ENCODE measurements at regions not wholly inside any gene's neighbourhood (a gene's known extent, or its start where the extent isn't known, plus 50 kb on each side); places are given as distances from the start of the nearest gene placed in this dataset.

- CTCF ChIA-PET, result no interaction called here
- Histone ChIP-seq H2AFZ (ENCODE audit: low read length) (no peak overlapping the region), H3K9me3 (ENCODE audit: low read length) (no peaks in the 10 kb centered on the region), H3K27ac (ENCODE audit: low read length) (no peak overlapping the region), H3K27me3 (ENCODE audit: low read length) (peaks cover 18% of the 10 kb centered on the region; the same call in 1 of the 2 replicates), H3K79me2 (ENCODE audit: low read length) (no peaks in the 10 kb centered on the region), H3K36me3 (ENCODE audit: low read depth, low read length) (no peaks in the 10 kb centered on the region), H3K9me2 (replicated peaks; ENCODE audit: low read length) (no peaks in the 10 kb centered on the region), H4K20me1 (ENCODE audit: low read length) (no peaks in the 10 kb centered on the region), H3K4me1 (ENCODE audit: insufficient read depth, low read length) (no peaks in the 10 kb centered on the region), H3K4me3 (ENCODE audit: low read length) (no peak overlapping the region), H3K9ac (ENCODE audit: low read length) (no peak overlapping the region), H3F3A (ENCODE audit: low read length, unreplicated experiment) (no peaks in the 10 kb centered on the region), H3K4me2 (ENCODE audit: low read length) (no peak overlapping the region)
- POLR2A ChIA-PET (ENCODE audit: unreplicated experiment), result no interaction called here
- TF ChIP-seq EZH2phosphoT487 (IDR thresholded peaks at IDR 0.05; ENCODE audit: borderline replicate concordance, low read length), result no peak
- no peak for TF ChIP-seq EZH2 (IDR thresholded peaks at IDR 0.05; ENCODE audit: low read length, unreplicated experiment)
- no peak for TF ChIP-seq CTCF (conservative IDR thresholded peaks at IDR 0.05; ENCODE audit: low read depth, low read length)
- BruUV-seq (replicated peaks), result no TSS peak
- no peak for DNase-seq
- ATAC-seq, result no peak
- intact Hi-C loops (cut with micrococcal nuclease), result no loop called here
Observed at GRCh38 chr5:102130386-102130785, 165.7 kb downstream of the SLCO4C1 start.

GRCh38 chr5:102119252-102119651 lies 176.8 kb downstream of the SLCO4C1 start:
- Histone ChIP-seq H3K4me2 (ENCODE audit: low read length) (no peak overlapping the region), H3F3A (ENCODE audit: low read length, unreplicated experiment) (no peaks in the 10 kb centered on the region), H3K4me1 (ENCODE audit: insufficient read depth, low read length) (no peaks in the 10 kb centered on the region), H3K9me3 (ENCODE audit: low read length) (no peaks in the 10 kb centered on the region), H3K9ac (ENCODE audit: low read length) (no peak overlapping the region), H3K27me3 (ENCODE audit: low read length) (peaks cover 24% of the 10 kb centered on the region; the same call in 1 of the 2 replicates), H4K20me1 (ENCODE audit: low read length) (no peaks in the 10 kb centered on the region), H3K9me2 (replicated peaks; ENCODE audit: low read length) (no peaks in the 10 kb centered on the region), H3K36me3 (ENCODE audit: low read depth, low read length) (no peaks in the 10 kb centered on the region), H2AFZ (ENCODE audit: low read length) (no peak overlapping the region), H3K4me3 (ENCODE audit: low read length) (no peak overlapping the region), H3K27ac (ENCODE audit: low read length) (no peak overlapping the region), H3K79me2 (ENCODE audit: low read length) (no peaks in the 10 kb centered on the region)
- no peak for DNase-seq
- POLR2A ChIA-PET (ENCODE audit: unreplicated experiment), result no interaction called here
- BruUV-seq (replicated peaks), result no TSS peak
- CTCF ChIA-PET, result interaction anchor here (1.1 kb wide), 1 partner anchor 1058 kb away, joined by 3 read pairs; no protein-coding TSS in a partner anchor
- ATAC-seq, result no peak
- TF ChIP-seq EZH2 (IDR thresholded peaks at IDR 0.05; ENCODE audit: low read length, unreplicated experiment) (no peak), EZH2phosphoT487 (IDR thresholded peaks at IDR 0.05; ENCODE audit: borderline replicate concordance, low read length) (no peak)
- intact Hi-C loops (cut with micrococcal nuclease), result no loop called here

GRCh38 chr5:102115736-102116135 lies 180.3 kb downstream of the SLCO4C1 start:
- ChIA-PET CTCF (no interaction called here), POLR2A (ENCODE audit: unreplicated experiment) (no interaction called here)
- H3K4me3 ChIP-seq (ENCODE audit: low read length), result no peak overlapping the region
- no TSS peak for BruUV-seq (replicated peaks)
- no peaks in the 10 kb centered on the region for H3K36me3 ChIP-seq (ENCODE audit: low read depth, low read length)
- H2AFZ ChIP-seq (ENCODE audit: low read length), result no peak overlapping the region
- no peaks in the 10 kb centered on the region for H3K79me2 ChIP-seq (ENCODE audit: low read length)
- no peaks in the 10 kb centered on the region for H3K4me1 ChIP-seq (ENCODE audit: insufficient read depth, low read length)
- H3K27me3 ChIP-seq (ENCODE audit: low read length), result peaks cover 15% of the 10 kb centered on the region; the same call in 1 of the 2 replicates
- intact Hi-C loops (cut with micrococcal nuclease), result no loop called here
- H3K9ac ChIP-seq (ENCODE audit: low read length), result no peak overlapping the region
- TF ChIP-seq EZH2phosphoT487 (IDR thresholded peaks at IDR 0.05; ENCODE audit: borderline replicate concordance, low read length) (no peak), CTCF (conservative IDR thresholded peaks at IDR 0.05; ENCODE audit: low read depth, low read length) (no peak), EZH2 (IDR thresholded peaks at IDR 0.05; ENCODE audit: low read length, unreplicated experiment) (no peak)
- ATAC-seq (no peak), DNase-seq (no peak)
- no peaks in the 10 kb centered on the region for H3F3A ChIP-seq (ENCODE audit: low read length, unreplicated experiment)
- H3K27ac ChIP-seq (ENCODE audit: low read length), result no peak overlapping the region
- no peaks in the 10 kb centered on the region for H3K9me2 ChIP-seq (replicated peaks; ENCODE audit: low read length)
- H3K4me2 ChIP-seq (ENCODE audit: low read length), result no peak overlapping the region
- no peaks in the 10 kb centered on the region for H3K9me3 ChIP-seq (ENCODE audit: low read length)
- H4K20me1 ChIP-seq (ENCODE audit: low read length), result no peaks in the 10 kb centered on the region

All from PC-3 (cell line).